ENCODE measurements at regions not wholly inside any gene's neighbourhood (a gene's known extent, or its start where the extent isn't known, plus 50 kb on each side); places are given as distances from the start of the nearest gene placed in this dataset.
A peak's percentile ranks its signal among the peaks of the same experiment; 100 is the strongest.
"Not testable (repeated sequence)": the region's sequence is repeated elsewhere in the genome, so short reads cannot be mapped to it uniquely, and the experiment has no call there.

GRCh38 chr3:166005126-166005525 lies 167.9 kb upstream of the BCHE start:
- no peak for DNase-seq

DNA sequence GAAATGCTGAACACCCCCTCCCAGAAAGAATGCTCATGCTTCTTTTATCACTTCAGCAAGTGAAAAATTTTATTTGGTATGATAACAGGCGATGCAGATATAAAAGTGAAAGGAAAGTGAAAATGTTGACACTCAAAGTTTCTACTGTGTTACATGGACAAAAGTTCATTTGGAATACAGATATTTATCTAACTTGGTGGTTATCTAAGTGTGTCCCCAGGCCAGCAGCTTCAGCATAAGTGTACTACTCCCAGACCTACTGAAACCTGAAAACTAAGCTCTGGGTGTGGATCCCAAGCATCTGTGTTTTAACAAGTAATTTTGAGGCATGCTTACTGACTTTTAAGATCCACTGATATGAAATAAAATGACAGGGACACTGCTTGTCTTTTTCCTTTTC lies 157.1 kb upstream of the BCHE start:
- DNase-seq, result no peak

DNA sequence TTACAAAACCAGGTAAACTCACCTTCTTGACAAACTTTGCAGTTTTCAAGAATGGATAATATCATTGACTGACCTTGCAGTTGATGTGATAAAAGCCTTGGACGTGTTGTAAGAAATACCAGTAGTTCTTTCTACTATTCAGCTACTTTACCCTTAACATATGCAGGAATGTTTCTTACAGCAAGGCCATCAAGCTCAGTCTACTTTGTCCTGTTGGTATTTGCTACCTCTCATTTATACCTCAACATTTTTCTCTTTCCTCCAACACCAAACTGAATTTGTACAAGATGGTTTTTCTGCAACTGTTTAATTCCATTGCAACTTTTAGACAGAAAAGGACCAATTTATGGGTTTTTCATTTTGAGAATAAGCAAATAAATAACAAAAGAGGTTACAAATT lies 147.4 kb upstream of the BCHE start:
- no peak for DNase-seq

GRCh38 chr3:165983284-165983683 lies 146.1 kb upstream of the BCHE start:
- DNase-seq, result no peak

- DNase-seq, result no peak
Measured at GRCh38 chr3:165981318-165981717, 144.1 kb upstream of the BCHE start.

DNA sequence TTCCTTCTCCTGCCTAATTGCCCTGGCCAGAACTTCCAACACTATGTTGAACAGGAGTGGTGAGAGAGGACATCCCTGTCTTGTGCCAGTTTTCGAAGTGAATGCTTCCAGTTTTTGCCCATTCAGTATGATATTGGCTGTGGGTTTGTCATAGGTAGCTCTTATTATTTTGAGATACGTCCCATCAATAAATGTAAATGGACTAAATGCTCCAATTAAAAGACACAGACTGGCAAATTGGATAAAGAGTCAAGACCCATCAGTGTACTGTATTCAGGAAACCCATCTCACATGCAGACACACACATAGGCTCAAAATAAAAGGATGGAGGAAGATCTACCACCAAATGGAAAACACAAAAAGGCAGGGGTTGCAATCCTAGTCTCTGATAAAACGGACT lies 123.6 kb upstream of the BCHE start:
- not testable (repeated sequence) for DNase-seq

DNA sequence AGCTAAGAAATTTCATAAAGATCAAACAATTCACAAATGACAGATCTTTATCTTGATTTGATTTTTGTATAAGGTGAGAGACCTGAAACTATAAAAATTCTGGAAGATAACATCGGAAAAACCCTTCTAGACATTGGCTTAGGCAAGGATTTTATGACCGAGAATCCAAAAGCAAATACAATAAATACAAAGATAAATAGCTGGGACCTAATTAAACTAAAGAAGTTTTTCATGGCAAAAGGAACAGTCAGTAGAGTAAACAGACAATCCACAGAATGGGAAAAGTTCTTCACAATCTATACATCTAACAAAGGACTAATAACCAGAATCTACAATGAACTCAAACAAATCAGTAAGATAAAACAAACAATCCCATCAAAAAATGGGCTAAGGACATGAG lies 116.9 kb upstream of the BCHE start:
- no peak for DNase-seq

DNA sequence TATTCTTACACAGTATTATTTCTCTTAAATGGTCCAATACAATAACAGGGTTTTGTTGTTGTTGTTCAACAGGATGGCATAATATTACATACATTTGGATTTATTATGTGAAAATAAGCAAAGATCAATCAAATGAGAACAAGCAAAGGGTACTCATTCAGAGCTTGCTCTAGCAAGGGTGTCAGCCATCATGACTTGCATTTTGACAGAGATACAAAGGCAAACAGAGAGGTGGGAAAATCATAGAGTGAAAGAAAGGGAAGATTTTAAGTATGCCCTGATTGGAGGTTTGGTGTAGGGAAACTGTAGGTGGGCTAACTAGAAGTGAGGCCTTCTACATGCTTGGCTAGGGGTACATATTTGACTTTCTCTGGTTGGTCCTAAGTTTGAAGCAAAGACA lies 109.1 kb upstream of the BCHE start:
- DNase-seq, result no peak

DNA sequence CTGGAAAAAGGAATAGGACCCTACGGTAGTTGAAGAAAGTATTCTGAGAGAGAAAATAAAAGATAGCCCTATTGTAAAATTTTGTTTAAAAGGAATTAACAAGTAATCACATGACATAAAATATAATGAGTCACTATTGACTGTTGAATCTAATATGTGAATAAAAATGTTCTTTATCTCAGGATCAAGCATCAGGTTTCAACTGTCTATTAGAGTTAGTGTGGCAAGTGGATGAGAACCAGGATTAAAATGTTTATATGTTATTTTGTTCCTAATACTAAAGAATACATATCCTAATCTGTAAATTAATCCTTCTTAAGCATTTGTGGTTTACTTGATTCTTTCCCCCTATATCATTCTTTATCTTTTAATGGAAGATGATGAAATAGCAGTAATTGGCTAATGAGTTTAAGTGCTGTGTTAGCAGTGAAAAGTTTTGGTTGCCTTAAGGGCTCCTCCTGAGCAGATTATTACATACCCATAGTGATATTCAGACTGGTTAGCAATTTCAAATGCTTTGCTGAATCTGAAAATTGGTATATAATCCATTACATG lies 101.8 kb upstream of the BCHE start:
- DNase-seq, result no peak

DNA sequence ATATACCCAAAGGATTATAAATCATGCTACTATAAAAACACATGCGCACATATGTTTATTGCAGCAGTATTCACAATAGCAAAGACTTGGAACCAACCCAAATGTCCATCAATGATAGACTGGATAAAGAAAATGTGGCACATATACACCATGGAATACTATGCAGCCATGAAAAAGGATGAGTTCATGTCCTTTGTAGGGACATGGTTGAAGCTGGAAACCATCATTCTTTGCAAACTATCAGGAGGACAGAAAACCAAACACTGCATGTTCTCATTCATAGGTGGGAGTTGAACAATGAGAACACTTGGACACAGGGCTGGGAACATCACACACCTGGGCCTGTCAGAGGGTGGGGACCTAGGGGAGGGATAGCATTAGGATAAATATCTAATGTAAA lies 98.9 kb upstream of the BCHE start:
- not testable (repeated sequence) for DNase-seq

GRCh38 chr3:165924301-165924791 lies 87.1 kb upstream of the BCHE start:
- DNase-seq, result not testable (repeated sequence)

DNA sequence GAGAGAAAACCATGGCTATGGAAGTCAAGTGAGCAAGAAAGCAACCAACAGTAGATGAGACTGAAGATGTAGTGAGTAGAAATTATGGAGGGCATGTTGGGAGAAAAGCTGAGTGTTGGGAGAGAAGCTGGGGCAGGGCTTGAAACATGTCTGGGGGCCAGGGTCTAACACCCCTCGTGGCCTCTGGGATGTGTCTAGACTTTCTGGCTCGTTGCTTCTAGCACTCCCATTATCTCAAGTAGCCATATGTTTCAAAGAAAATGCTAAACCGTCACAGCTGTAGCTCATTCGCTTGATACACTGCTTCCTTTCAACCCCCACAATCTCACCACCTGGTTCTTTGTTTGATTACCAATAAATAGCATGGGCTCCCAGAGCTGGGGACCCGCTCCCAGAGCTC lies 83.8 kb upstream of the BCHE start:
- DNase-seq, result no peak

DNA sequence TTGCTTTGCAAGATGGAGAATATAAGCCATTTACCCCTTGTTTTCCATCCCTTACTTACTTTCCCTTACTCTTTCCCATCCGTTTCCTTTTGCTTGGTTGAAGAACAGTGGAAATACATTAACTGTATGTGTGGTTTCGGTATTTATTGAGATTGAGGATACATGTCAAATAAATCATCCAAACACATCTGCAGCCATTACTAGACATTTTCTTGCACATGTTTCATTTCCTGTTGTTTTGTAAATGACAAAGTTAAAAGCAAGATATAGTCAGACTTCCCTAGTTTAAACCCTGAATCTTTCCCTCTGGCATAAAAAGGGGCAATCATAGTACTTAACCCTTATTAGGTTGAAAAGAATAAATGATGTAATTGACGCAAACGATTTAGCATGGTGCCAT lies 82.1 kb upstream of the BCHE start:
- DNase-seq, result no peak

- no peak for DNase-seq
Measured at GRCh38 chr3:165918657-165918979, 81.4 kb upstream of the BCHE start.

DNA sequence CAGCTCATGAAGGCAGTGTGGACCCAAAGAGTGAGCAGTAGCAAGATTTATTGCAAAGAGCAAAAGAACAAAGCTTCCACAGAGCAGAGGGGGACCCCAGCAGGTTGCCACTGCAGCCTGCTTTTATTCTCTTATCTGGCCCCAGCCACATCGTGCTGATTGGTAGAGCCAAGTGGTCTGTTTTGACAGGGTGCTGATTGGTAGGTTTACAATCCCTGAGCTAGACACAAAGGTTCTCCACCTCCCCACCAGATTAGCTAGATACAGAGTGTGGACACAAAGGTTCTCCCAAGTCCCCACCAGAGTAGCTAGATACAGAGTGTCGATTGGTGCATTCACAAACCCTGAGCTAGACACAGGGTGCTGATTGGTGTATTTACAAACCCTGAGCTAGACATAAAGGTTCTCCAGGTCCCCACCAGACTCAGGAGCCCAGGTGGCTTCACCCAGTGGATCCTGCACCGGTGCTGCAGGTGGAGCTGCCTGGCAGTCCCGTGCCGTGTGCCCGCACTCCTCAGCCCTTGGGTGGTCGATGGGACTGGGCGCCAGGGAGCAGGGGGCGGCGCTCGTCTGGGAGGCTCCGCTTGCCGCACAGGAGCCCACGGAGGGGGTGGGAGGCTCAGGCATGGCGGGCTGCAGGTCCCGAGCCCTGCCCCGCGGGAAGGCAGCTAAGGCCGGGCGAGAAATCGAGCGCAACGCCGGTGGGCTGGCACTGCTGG lies 80.9 kb upstream of the BCHE start:
- not testable (repeated sequence) for DNase-seq

DNA sequence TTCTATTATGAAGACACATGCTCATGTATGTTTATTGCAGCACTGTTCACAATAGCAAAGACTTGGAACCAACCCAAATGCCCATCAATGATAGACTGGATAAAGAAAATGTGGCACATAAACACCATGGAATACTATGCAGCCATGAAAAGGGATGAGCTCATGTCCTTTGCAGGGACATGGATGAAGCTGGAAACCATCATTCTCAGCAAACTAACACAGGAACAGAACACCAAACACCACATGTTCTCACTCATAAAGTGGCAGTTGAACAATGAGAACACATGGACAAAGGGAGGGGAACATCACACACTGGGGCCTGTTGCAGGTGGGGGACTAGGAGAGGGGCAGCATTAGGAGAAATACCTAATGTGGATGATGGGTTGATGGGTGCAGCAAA lies 77.9 kb upstream of the BCHE start:
- DNase-seq, result not testable (repeated sequence)

- no peak for DNase-seq
Measured at GRCh38 chr3:165903885-165904630, 66.8 kb upstream of the BCHE start.

DNA sequence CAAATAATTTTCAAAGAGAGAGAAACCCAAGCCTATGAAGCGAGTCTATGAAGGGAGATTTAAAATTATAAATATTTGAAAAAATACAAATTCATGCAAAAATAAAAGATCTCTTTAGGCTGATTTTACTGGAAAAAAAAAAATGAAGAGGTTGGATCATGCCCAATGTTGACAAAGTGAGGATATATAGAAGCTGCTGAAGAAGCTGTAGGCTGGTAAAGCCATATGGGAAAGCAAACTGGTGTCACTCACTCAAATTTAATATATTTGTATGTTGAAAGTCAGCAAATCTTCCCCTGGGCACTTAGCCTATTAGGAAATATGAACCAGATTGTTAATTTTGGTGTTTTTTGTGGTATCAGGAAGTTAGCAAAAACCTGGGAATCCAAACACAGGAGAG lies 61.8 kb upstream of the BCHE start:
- DNase-seq, result no peak

DNA sequence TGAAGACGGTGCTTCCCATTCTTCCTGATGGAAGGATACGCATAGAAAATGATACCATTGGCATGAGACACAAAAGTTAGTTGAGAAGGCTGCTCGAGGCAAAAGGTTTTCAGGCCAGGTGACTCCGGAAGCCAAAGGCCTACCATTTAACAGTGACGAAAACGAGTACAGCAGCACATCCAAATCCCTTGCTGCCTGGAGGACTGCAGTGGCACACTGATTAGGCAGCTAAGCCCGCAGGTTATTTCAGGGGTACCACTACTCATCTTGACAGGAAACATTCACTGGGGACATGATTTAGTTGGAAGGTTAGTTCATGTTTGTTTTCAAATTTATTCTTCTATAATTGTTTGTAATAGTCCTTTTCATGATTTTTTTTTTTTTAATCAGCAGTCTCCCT lies 59.9 kb upstream of the BCHE start:
- no peak for DNase-seq

- peak; percentile 8 for DNase-seq
Measured at GRCh38 chr3:165895919-165896318, 58.7 kb upstream of the BCHE start.

DNA sequence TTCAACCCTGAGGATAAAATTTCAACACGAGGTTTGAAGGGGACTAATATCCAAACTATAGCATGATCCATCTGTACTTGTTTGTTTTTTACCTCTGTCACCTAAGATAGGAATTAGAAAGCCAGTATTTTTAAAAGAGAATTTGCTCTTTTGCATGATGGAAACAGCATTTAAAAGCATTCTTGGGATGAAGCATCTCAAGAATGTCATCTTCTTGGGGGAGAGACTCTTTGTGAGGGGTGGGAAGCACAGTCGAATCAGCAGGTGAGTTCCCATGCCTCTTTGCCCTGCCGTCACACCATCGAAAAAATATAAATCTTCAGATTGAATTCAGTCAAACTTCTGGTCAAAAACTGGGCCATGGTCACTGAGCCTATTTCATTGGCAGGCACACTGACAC lies 55.3 kb upstream of the BCHE start:
- DNase-seq, result no peak

Data from NCI-H1105 treated with DMSO at 0.1 percent for 48 hours (cell line).